ENCODE measurements at regions not wholly inside any gene's neighbourhood (a gene's known extent, or its start where the extent isn't known, plus 50 kb on each side); places are given as distances from the start of the nearest gene placed in this dataset.

- peak; percentile 83 for DNase-seq (ENCODE audit: low read depth)
- H3K4me3 ChIP-seq (ENCODE audit: low read depth, low read length), result no peak overlapping the region
Measured at GRCh38 chr6:139757784-139758183, 383.3 kb upstream of the CITED2 start.

GRCh38 chr6:139756381-139756780 lies 381.9 kb upstream of the CITED2 start:
- no peak for DNase-seq (ENCODE audit: low read depth)
- no peak for TF ChIP-seq CTCF (IDR thresholded peaks at IDR 0.05; ENCODE audit: insufficient read depth, low read length)
- no peak overlapping the region for H3K4me3 ChIP-seq (ENCODE audit: low read depth, low read length)

More at GRCh38 chr6:139757784-139758183, 383.3 kb upstream of the CITED2 start:
- no peak for TF ChIP-seq CTCF (IDR thresholded peaks at IDR 0.05; ENCODE audit: insufficient read depth, low read length)

GRCh38 chr6:139754898-139755775 lies 380.7 kb upstream of the CITED2 start:
- no peak for DNase-seq (ENCODE audit: low read depth)
- no peak for TF ChIP-seq CTCF (IDR thresholded peaks at IDR 0.05; ENCODE audit: insufficient read depth, low read length)

GRCh38 chr6:139753198-139753861 lies 378.9 kb upstream of the CITED2 start:
- TF ChIP-seq CTCF (IDR thresholded peaks at IDR 0.05; ENCODE audit: insufficient read depth, low read length), result no peak
- no peak overlapping the region for H3K4me3 ChIP-seq (ENCODE audit: low read depth, low read length)
- peak; percentile 81 for DNase-seq (ENCODE audit: low read depth)

More at GRCh38 chr6:139754898-139755775, 380.7 kb upstream of the CITED2 start:
- H3K4me3 ChIP-seq (ENCODE audit: low read depth, low read length), result no peak overlapping the region

GRCh38 chr6:139752086-139752485 lies 377.6 kb upstream of the CITED2 start:
- no peak for DNase-seq (ENCODE audit: low read depth)
- no peak overlapping the region for H3K4me3 ChIP-seq (ENCODE audit: low read depth, low read length)
- TF ChIP-seq CTCF (IDR thresholded peaks at IDR 0.05; ENCODE audit: insufficient read depth, low read length), result no peak

- no peak for DNase-seq (ENCODE audit: low read depth)
Measured at GRCh38 chr6:139751179-139751578, 376.7 kb upstream of the CITED2 start.

More at GRCh38 chr6:139751179-139751578, 376.7 kb upstream of the CITED2 start:
- TF ChIP-seq CTCF (IDR thresholded peaks at IDR 0.05; ENCODE audit: insufficient read depth, low read length), result no peak
- no peak overlapping the region for H3K4me3 ChIP-seq (ENCODE audit: low read depth, low read length)
